D721Med (cell line): ENCODE measurements at regions not wholly inside any gene's neighbourhood (a gene's known extent, or its start where the extent isn't known, plus 50 kb on each side); places are given as distances from the start of the nearest gene placed in this dataset.

Source experiments
- DNase-seq: peaks from one replicate; pipeline ENCODE4 v3.0.0; 2011; ENCODE audit warnings: low spot score; ENCODE audit not compliant: insufficient read length
- FAIRE-seq: peaks from 2 replicates; lab custom pipeline; 2011; peaks lifted over from hg19 to GRCh38; lab: Jason Lieb, UNC
- TF ChIP-seq, protein P1 (sequence below): IDR thresholded peaks from 2 replicates; pipeline ENCODE4 v1.5.1; 2012; ENCODE audit warnings: mild to moderate bottlenecking, control low read depth; ENCODE audit not compliant: insufficient read depth; ENCODE audit errors: missing control alignments

DNA sequence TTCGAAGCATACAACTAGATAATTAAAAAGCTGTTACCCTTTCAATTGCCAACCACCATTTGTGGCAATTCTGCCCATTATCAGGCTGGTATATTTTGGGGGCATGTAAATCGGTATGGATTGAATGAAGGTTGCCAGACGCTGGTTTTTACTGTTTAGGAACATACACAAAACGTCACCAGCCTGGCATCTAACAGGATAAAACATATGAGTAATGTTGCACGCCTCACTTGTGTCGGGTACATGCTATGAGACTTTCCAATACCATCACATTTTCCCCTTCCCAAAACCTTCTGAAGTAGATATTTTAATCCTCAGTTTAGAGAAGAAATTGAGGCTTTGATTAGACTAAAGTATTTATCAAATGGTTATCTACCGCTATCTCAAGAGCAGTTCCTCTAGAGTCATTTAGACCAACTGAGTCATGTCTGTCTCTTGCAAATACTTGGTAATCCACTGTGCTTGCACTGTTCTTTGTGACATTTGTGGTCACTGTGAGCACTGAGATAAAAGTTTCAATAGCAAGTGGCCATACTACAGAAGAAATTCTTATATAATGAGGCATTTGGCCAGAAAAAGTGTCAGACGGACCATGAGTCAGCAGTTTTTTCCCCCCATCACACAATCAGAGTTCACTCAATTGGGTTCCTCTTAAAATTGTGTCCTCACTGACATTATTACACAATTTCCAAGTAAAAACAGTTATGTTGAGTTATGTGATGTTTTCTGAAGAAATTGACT, 498.7 kb downstream of the NXPH1 start:
- no peak for DNase-seq
- TF ChIP-seq, protein P1, sequence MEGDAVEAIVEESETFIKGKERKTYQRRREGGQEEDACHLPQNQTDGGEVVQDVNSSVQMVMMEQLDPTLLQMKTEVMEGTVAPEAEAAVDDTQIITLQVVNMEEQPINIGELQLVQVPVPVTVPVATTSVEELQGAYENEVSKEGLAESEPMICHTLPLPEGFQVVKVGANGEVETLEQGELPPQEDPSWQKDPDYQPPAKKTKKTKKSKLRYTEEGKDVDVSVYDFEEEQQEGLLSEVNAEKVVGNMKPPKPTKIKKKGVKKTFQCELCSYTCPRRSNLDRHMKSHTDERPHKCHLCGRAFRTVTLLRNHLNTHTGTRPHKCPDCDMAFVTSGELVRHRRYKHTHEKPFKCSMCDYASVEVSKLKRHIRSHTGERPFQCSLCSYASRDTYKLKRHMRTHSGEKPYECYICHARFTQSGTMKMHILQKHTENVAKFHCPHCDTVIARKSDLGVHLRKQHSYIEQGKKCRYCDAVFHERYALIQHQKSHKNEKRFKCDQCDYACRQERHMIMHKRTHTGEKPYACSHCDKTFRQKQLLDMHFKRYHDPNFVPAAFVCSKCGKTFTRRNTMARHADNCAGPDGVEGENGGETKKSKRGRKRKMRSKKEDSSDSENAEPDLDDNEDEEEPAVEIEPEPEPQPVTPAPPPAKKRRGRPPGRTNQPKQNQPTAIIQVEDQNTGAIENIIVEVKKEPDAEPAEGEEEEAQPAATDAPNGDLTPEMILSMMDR, result no peak
- no peak for FAIRE-seq

DNA sequence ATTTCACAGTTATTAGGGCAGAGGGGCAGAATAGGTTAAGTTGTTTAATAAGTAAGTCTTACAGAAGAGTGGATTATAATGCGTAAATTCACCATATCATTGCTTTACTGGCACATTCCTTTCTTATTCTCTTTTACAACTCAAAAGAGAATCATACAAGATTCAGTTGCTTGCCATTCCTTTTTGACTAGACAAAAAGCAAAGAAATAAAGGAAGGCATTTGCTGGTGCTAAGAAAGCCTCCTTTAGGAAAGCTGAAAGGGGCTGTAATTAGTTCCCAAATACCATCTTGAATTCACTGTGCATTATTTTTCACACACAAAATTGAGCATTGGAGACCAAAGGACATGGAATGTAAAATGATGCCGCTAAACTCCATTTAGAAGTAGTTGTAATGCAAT, 499.3 kb downstream of the NXPH1 start:
- DNase-seq, result no peak
- FAIRE-seq, result no peak
- TF ChIP-seq, protein P1, result no peak

DNA sequence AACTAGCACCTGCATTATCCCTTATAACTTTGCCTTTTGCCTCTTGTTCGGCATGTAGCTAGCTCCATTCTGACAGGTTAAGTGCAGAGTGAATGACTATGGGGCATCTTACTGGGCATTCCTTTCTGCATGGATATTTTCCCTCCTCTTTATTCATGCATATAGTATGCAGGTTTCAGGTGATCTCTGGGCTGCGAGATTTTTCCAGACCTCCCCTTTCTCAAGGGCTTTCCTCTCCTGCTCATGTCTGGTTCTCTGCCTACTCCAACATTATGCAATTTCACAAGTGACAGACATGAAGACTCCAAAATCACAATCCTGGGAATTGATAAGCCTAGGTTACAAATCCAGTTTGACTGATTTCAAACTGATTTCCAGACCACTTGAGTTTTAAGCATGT, 503.8 kb downstream of the NXPH1 start:
- TF ChIP-seq, protein P1, result no peak
- no peak for DNase-seq
- no peak for FAIRE-seq

DNA sequence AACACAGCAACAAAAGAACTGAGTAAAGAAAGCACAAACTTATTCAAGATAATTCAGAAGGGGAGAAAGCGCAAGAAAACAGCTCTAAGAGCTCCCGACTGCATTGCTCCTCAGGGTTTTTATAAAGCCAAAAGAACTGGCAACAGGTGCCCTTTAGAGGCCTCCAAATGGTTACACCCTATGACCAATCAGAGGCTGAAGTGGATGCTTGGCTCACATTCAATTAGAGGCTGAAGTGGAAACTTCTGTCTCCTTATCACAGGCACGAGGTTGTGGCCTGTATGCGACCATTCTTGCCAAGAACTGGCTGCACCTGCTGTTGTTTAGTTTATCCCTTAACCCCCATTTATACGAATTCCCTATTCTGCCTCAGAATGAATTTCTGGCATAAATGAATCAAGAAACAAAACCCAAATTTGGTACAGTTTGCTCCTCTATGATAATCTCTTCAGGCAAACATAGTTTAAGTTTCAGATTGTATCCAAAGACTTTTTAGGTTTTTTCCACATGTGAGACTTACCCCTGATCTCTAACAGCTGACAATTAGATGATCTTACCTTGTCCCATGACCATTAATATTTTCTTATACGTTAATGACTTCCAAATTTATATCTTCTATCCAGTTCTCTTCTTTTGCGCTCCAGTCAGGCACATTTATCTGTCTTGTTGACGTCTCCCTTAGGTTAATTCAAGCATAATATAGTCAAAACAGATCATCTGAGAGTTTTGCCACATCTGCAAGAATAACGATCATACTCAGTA, 504.8 kb downstream of the NXPH1 start:
- DNase-seq (no peak), FAIRE-seq (no peak)
- TF ChIP-seq, protein P1, result no peak

DNA sequence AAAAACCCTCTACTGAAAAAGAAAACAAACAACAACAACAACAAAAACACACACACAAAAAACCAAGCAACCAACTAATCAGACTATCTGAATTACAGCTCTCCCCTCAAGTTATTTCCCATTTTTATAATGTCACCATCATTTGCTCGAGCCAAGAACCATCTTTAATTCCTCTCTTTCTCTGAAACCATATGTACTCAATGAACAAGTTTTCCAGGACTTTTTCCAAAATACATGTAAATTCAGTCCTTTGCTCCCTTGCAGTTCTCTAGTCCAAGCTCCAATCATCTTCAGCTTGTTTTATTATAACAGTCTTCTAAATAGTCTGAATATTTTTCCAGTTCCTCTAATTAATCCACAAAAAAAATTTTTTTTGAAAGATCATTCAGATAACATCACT, 506.0 kb downstream of the NXPH1 start:
- FAIRE-seq (no peak), DNase-seq (no peak)
- TF ChIP-seq, protein P1, result no peak

DNA sequence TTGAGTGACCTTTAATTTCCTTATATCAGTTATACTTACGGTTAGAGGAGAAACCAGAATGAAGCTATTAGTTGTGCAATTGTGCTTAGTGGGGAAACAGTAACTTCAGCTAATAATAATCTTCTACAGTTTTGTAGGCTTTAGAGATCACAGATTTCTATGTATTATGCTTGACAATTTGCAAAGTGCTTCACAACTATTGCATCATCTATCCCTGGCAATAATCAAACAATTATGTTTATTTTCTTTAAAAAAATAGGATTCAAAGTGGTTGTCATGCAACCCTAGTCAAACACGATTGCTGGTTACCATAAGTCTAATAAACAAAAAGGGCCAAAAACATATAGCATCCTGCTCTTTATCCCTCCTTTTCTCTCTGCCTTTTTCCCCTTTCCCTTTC, 530.3 kb downstream of the NXPH1 start:
- TF ChIP-seq, protein P1, result no peak
- DNase-seq (no peak), FAIRE-seq (no peak)

DNA sequence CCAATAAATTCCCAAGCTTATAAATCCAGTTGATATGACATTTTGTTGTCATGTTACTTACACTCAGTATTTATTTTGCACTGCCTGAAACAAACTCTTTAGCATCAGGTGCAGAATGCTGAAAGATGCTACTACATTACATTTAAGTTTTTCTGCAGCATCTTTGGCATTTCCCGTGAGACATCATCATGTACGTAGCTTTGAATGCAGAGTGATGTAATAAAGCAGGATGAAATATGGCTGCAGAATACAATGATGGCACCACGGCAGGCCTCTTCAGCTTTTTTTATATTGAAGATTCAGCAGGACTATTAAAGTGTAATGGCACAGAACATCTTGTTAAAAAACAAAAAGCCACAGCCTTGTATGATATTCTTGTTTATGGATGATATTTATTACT, 531.8 kb downstream of the NXPH1 start:
- FAIRE-seq (no peak), DNase-seq (no peak)
- TF ChIP-seq, protein P1, result no peak
